ENCODE measurements at regions not wholly inside any gene's neighbourhood (a gene's known extent, or its start where the extent isn't known, plus 50 kb on each side); places are given as distances from the start of the nearest gene placed in this dataset.

- no peak overlapping the region for H3K27ac Mint-ChIP-seq
- no peaks in the 10 kb centered on the region for H3K27me3 Mint-ChIP-seq
- H3K36me3 Mint-ChIP-seq: no peaks in the 10 kb centered on the region
- H3K9me3 Mint-ChIP-seq (ENCODE audit: low read depth): peaks cover 2% of the 10 kb centered on the region
- H3K4me3 Mint-ChIP-seq: no peak overlapping the region
- DNase-seq (no peak), ATAC-seq (no peak)
- CTCF ChIA-PET: no interaction called here
- H3K4me1 Mint-ChIP-seq: no peaks in the 10 kb centered on the region
These were observed 496.9 kb upstream of the SUCLG2 start for GRCh38 chr3:68151359-68151758.

- no peak overlapping the region for H3K4me3 Mint-ChIP-seq
- peaks cover 2% of the 10 kb centered on the region for H3K9me3 Mint-ChIP-seq (ENCODE audit: low read depth)
- no peaks in the 10 kb centered on the region for H3K4me1 Mint-ChIP-seq
- ATAC-seq: no peak
- CTCF ChIA-PET: no interaction called here
- H3K27me3 Mint-ChIP-seq: no peaks in the 10 kb centered on the region
- DNase-seq: no peak
- H3K27ac Mint-ChIP-seq: no peak overlapping the region
- no peaks in the 10 kb centered on the region for H3K36me3 Mint-ChIP-seq
These were observed 494.0 kb upstream of the SUCLG2 start for GRCh38 chr3:68148447-68148846.

GRCh38 chr3:68142441-68142840 is 488.0 kb upstream of the SUCLG2 start:
- Mint-ChIP-seq H3K27me3 (no peaks in the 10 kb centered on the region), H3K36me3 (no peaks in the 10 kb centered on the region), H3K9me3 (ENCODE audit: low read depth) (no peaks in the 10 kb centered on the region), H3K4me1 (no peaks in the 10 kb centered on the region), H3K27ac (no peak overlapping the region), H3K4me3 (no peak overlapping the region)
- no peak for ATAC-seq
- no peak for DNase-seq
- CTCF ChIA-PET: no interaction called here

GRCh38 chr3:68139897-68140296 is 485.5 kb upstream of the SUCLG2 start:
- no peaks in the 10 kb centered on the region for H3K4me1 Mint-ChIP-seq
- no peak overlapping the region for H3K27ac Mint-ChIP-seq
- CTCF ChIA-PET: no interaction called here
- ATAC-seq (no peak), DNase-seq (no peak)
- H3K9me3 Mint-ChIP-seq (ENCODE audit: low read depth): no peaks in the 10 kb centered on the region
- no peaks in the 10 kb centered on the region for H3K27me3 Mint-ChIP-seq
- H3K36me3 Mint-ChIP-seq: no peaks in the 10 kb centered on the region
- H3K4me3 Mint-ChIP-seq: no peak overlapping the region

GRCh38 chr3:68136411-68136810 is 482.0 kb upstream of the SUCLG2 start:
- Mint-ChIP-seq H3K4me3 (no peak overlapping the region), H3K27me3 (no peaks in the 10 kb centered on the region), H3K36me3 (no peaks in the 10 kb centered on the region), H3K4me1 (no peaks in the 10 kb centered on the region), H3K27ac (no peak overlapping the region), H3K9me3 (ENCODE audit: low read depth) (no peaks in the 10 kb centered on the region)
- ATAC-seq: no peak
- DNase-seq: no peak
- CTCF ChIA-PET: no interaction called here

- H3K9me3 Mint-ChIP-seq (ENCODE audit: low read depth): no peaks in the 10 kb centered on the region
- no peak for DNase-seq
- no peaks in the 10 kb centered on the region for H3K27me3 Mint-ChIP-seq
- ATAC-seq: no peak
- no peak overlapping the region for H3K27ac Mint-ChIP-seq
- H3K36me3 Mint-ChIP-seq: no peaks in the 10 kb centered on the region
- CTCF ChIA-PET: no interaction called here
- H3K4me3 Mint-ChIP-seq: no peak overlapping the region
- H3K4me1 Mint-ChIP-seq: no peaks in the 10 kb centered on the region
These were observed 480.7 kb upstream of the SUCLG2 start for GRCh38 chr3:68135067-68135466.

GRCh38 chr3:68129065-68129464 is 474.7 kb upstream of the SUCLG2 start:
- no peaks in the 10 kb centered on the region for H3K27me3 Mint-ChIP-seq
- peaks cover 5% of the 10 kb centered on the region for H3K9me3 Mint-ChIP-seq (ENCODE audit: low read depth)
- DNase-seq (no peak), ATAC-seq (no peak)
- no peak overlapping the region for H3K27ac Mint-ChIP-seq
- H3K4me1 Mint-ChIP-seq: no peaks in the 10 kb centered on the region
- CTCF ChIA-PET: no interaction called here
- peaks cover 2% of the 10 kb centered on the region for H3K36me3 Mint-ChIP-seq
- no peak overlapping the region for H3K4me3 Mint-ChIP-seq

- DNase-seq (no peak), ATAC-seq (no peak)
- peaks cover 5% of the 10 kb centered on the region for H3K9me3 Mint-ChIP-seq (ENCODE audit: low read depth)
- no peaks in the 10 kb centered on the region for H3K27me3 Mint-ChIP-seq
- H3K4me1 Mint-ChIP-seq: no peaks in the 10 kb centered on the region
- CTCF ChIA-PET: no interaction called here
- no peak overlapping the region for H3K27ac Mint-ChIP-seq
- no peak overlapping the region for H3K4me3 Mint-ChIP-seq
- H3K36me3 Mint-ChIP-seq: peaks cover 2% of the 10 kb centered on the region
These were observed 468.8 kb upstream of the SUCLG2 start for GRCh38 chr3:68123231-68123630.

GRCh38 chr3:68121287-68121686 is 466.9 kb upstream of the SUCLG2 start:
- no peaks in the 10 kb centered on the region for H3K27me3 Mint-ChIP-seq
- ATAC-seq: no peak
- H3K4me1 Mint-ChIP-seq: no peaks in the 10 kb centered on the region
- H3K36me3 Mint-ChIP-seq: no peaks in the 10 kb centered on the region
- H3K4me3 Mint-ChIP-seq: no peak overlapping the region
- CTCF ChIA-PET: no interaction called here
- no peaks in the 10 kb centered on the region for H3K9me3 Mint-ChIP-seq (ENCODE audit: low read depth)
- DNase-seq: no peak
- H3K27ac Mint-ChIP-seq: no peak overlapping the region

GRCh38 chr3:68116580-68116979 is 462.2 kb upstream of the SUCLG2 start:
- Mint-ChIP-seq H3K27ac (no peak overlapping the region), H3K36me3 (no peaks in the 10 kb centered on the region), H3K27me3 (no peaks in the 10 kb centered on the region), H3K4me3 (no peak overlapping the region), H3K4me1 (no peaks in the 10 kb centered on the region), H3K9me3 (ENCODE audit: low read depth) (peaks cover 5% of the 10 kb centered on the region)
- DNase-seq (no peak), ATAC-seq (no peak)
- CTCF ChIA-PET: no interaction called here

GRCh38 chr3:68103811-68104210 is 449.4 kb upstream of the SUCLG2 start:
- Mint-ChIP-seq H3K27me3 (no peaks in the 10 kb centered on the region), H3K27ac (no peak overlapping the region), H3K4me1 (peaks cover 3% of the 10 kb centered on the region), H3K9me3 (ENCODE audit: low read depth) (peaks cover 7% of the 10 kb centered on the region), H3K36me3 (no peaks in the 10 kb centered on the region), H3K4me3 (no peak overlapping the region)
- DNase-seq: no peak
- no peak for ATAC-seq
- CTCF ChIA-PET: no interaction called here

- ATAC-seq: no peak
- H3K27ac Mint-ChIP-seq: no peak overlapping the region
These were observed 436.2 kb upstream of the SUCLG2 start for GRCh38 chr3:68090571-68090970.

GRCh38 chr3:68089572-68090011 is 435.2 kb upstream of the SUCLG2 start:
- Mint-ChIP-seq H3K27ac (no peak overlapping the region), H3K27me3 (no peaks in the 10 kb centered on the region), H3K4me1 (peaks cover 25% of the 10 kb centered on the region), H3K36me3 (no peaks in the 10 kb centered on the region), H3K9me3 (ENCODE audit: low read depth) (no peaks in the 10 kb centered on the region), H3K4me3 (no peak overlapping the region)
- no peak for ATAC-seq
- CTCF ChIA-PET: no interaction called here
- DNase-seq: no peak

More at GRCh38 chr3:68090571-68090970, 436.2 kb upstream of the SUCLG2 start:
- H3K4me1 Mint-ChIP-seq: peaks cover 25% of the 10 kb centered on the region
- CTCF ChIA-PET: no interaction called here
- H3K9me3 Mint-ChIP-seq (ENCODE audit: low read depth): no peaks in the 10 kb centered on the region
- H3K27me3 Mint-ChIP-seq: no peaks in the 10 kb centered on the region
- no peak overlapping the region for H3K4me3 Mint-ChIP-seq
- DNase-seq: no peak
- H3K36me3 Mint-ChIP-seq: no peaks in the 10 kb centered on the region

- H3K4me3 Mint-ChIP-seq: no peak overlapping the region
- CTCF ChIA-PET: no interaction called here
- DNase-seq: no peak
- H3K9me3 Mint-ChIP-seq (ENCODE audit: low read depth): no peaks in the 10 kb centered on the region
- no peaks in the 10 kb centered on the region for H3K36me3 Mint-ChIP-seq
- no peak for ATAC-seq
- H3K27me3 Mint-ChIP-seq: no peaks in the 10 kb centered on the region
- peaks cover 25% of the 10 kb centered on the region for H3K4me1 Mint-ChIP-seq
- H3K27ac Mint-ChIP-seq: no peak overlapping the region
These were observed 434.2 kb upstream of the SUCLG2 start for GRCh38 chr3:68088636-68089035.

GRCh38 chr3:68088216-68088615 is 433.8 kb upstream of the SUCLG2 start:
- no peaks in the 10 kb centered on the region for H3K27me3 Mint-ChIP-seq
- ATAC-seq: peak; percentile 71
- no peak overlapping the region for H3K27ac Mint-ChIP-seq
- peaks cover 25% of the 10 kb centered on the region for H3K4me1 Mint-ChIP-seq
- CTCF ChIA-PET: no interaction called here
- no peaks in the 10 kb centered on the region for H3K9me3 Mint-ChIP-seq (ENCODE audit: low read depth)
- H3K36me3 Mint-ChIP-seq: no peaks in the 10 kb centered on the region
- no peak overlapping the region for H3K4me3 Mint-ChIP-seq
- DNase-seq: peak; percentile 59
